Retinal pigment epithelial cell (primary cell): ENCODE measurements at regions not wholly inside any gene's neighbourhood (a gene's known extent, or its start where the extent isn't known, plus 50 kb on each side); places are given as distances from the start of the nearest gene placed in this dataset.

Experiments
- DNase-seq: peaks from one replicate; pipeline ENCODE4 v3.0.0-alpha.2; 2010; ENCODE audit warnings: low read depth
- H3K4me3 ChIP-seq: 2 replicates; pipeline ENCODE4 v1.5.1; 2011; ENCODE audit warnings: mild to moderate bottlenecking, low read length, control low read depth, moderate library complexity
- CTCF ChIP-seq: conservative IDR thresholded peaks from 2 replicates; pipeline ENCODE4 v1.5.1; 2011; ENCODE audit warnings: low read depth, low read length, control low read depth, inconsistent platforms

- no peak for TF ChIP-seq CTCF
- no peak overlapping the region for H3K4me3 ChIP-seq
- DNase-seq = no peak
These were observed 264.5 kb downstream of the SOX4 start for GRCh38 chr6:21858076-21858475.

- DNase-seq = no peak
- H3K4me3 ChIP-seq = no peak overlapping the region
- TF ChIP-seq CTCF = no peak
These were observed 265.7 kb downstream of the SOX4 start for GRCh38 chr6:21859193-21859735.

GRCh38 chr6:21861942-21862341 lies 268.4 kb downstream of the SOX4 start:
- no peak for TF ChIP-seq CTCF
- H3K4me3 ChIP-seq = no peak overlapping the region
- DNase-seq = no peak

GRCh38 chr6:21864206-21864605 lies 270.7 kb downstream of the SOX4 start:
- H3K4me3 ChIP-seq = no peak overlapping the region
- no peak for TF ChIP-seq CTCF
- DNase-seq = no peak

GRCh38 chr6:21868226-21868625 lies 274.7 kb downstream of the SOX4 start:
- DNase-seq = no peak
- no peak for TF ChIP-seq CTCF
- no peak overlapping the region for H3K4me3 ChIP-seq

GRCh38 chr6:21869085-21869771 lies 275.7 kb downstream of the SOX4 start:
- TF ChIP-seq CTCF = no peak
- DNase-seq = no peak
- no peak overlapping the region for H3K4me3 ChIP-seq

- H3K4me3 ChIP-seq = no peak overlapping the region
- DNase-seq = no peak
- TF ChIP-seq CTCF = no peak
These were observed 276.7 kb downstream of the SOX4 start for GRCh38 chr6:21870076-21870730.
